ENCODE measurements at regions not wholly inside any gene's neighbourhood (a gene's known extent, or its start where the extent isn't known, plus 50 kb on each side); places are given as distances from the start of the nearest gene placed in this dataset.

- intact Hi-C loops (cut with micrococcal nuclease), result no loop called here
Observed at GRCh38 chr16:51508490-51509212, 357.6 kb upstream of the SALL1 start.

GRCh38 chr16:51507286-51507685 is 356.2 kb upstream of the SALL1 start:
- intact Hi-C loops (cut with micrococcal nuclease), result no loop called here

- intact Hi-C loops (cut with micrococcal nuclease), result no loop called here
Observed at GRCh38 chr16:51500306-51500705, 349.2 kb upstream of the SALL1 start.

- intact Hi-C loops (cut with micrococcal nuclease), result loop anchor here (10.0 kb wide), 1 partner anchor 53 kb away; no protein-coding TSS in a partner anchor
Observed at GRCh38 chr16:51497541-51498211, 346.6 kb upstream of the SALL1 start.

GRCh38 chr16:51490866-51491265 is 339.8 kb upstream of the SALL1 start:
- intact Hi-C loops (cut with micrococcal nuclease), result loop anchor here (10.0 kb wide), 1 partner anchor 46 kb away; no protein-coding TSS in a partner anchor

GRCh38 chr16:51487880-51488279 is 336.8 kb upstream of the SALL1 start:
- intact Hi-C loops (cut with micrococcal nuclease), result no loop called here

- intact Hi-C loops (cut with micrococcal nuclease), result no loop called here
Observed at GRCh38 chr16:51474414-51475091, 323.5 kb upstream of the SALL1 start.

GRCh38 chr16:51473091-51473490 is 322.0 kb upstream of the SALL1 start:
- intact Hi-C loops (cut with micrococcal nuclease), result no loop called here

GRCh38 chr16:51470492-51470891 is 319.4 kb upstream of the SALL1 start:
- intact Hi-C loops (cut with micrococcal nuclease), result no loop called here

GRCh38 chr16:51464996-51465395 is 313.9 kb upstream of the SALL1 start:
- intact Hi-C loops (cut with micrococcal nuclease), result no loop called here

- intact Hi-C loops (cut with micrococcal nuclease), result no loop called here
Observed at GRCh38 chr16:51461255-51461654, 310.2 kb upstream of the SALL1 start.

- intact Hi-C loops (cut with micrococcal nuclease), result no loop called here
Observed at GRCh38 chr16:51458356-51459140, 307.5 kb upstream of the SALL1 start.

GRCh38 chr16:51457775-51458174 is 306.7 kb upstream of the SALL1 start:
- intact Hi-C loops (cut with micrococcal nuclease), result no loop called here

GRCh38 chr16:51455398-51455797 is 304.3 kb upstream of the SALL1 start:
- intact Hi-C loops (cut with micrococcal nuclease), result no loop called here

GRCh38 chr16:51453251-51453650 is 302.2 kb upstream of the SALL1 start:
- intact Hi-C loops (cut with micrococcal nuclease), result no loop called here

- intact Hi-C loops (cut with micrococcal nuclease), result no loop called here
Observed at GRCh38 chr16:51450909-51451308, 299.8 kb upstream of the SALL1 start.

GRCh38 chr16:51450376-51450775 is 299.3 kb upstream of the SALL1 start:
- intact Hi-C loops (cut with micrococcal nuclease), result no loop called here

GRCh38 chr16:51449441-51449840 is 298.4 kb upstream of the SALL1 start:
- intact Hi-C loops (cut with micrococcal nuclease), result loop anchor here (10.0 kb wide), 1 partner anchor 45 kb away; no protein-coding TSS in a partner anchor

- intact Hi-C loops (cut with micrococcal nuclease), result loop anchor here (10.0 kb wide), 1 partner anchor 50 kb away; no protein-coding TSS in a partner anchor
Observed at GRCh38 chr16:51445250-51445649, 294.2 kb upstream of the SALL1 start.

- intact Hi-C loops (cut with micrococcal nuclease), result loop anchor here (10.0 kb wide), 1 partner anchor 51 kb away; no protein-coding TSS in a partner anchor
Observed at GRCh38 chr16:51443934-51444333, 292.9 kb upstream of the SALL1 start.

All from T-helper 1 cell treated with Interleukin-12 subunit alpha and Interleukin-12 subunit beta and Interleukin-4 antibody, amounts not matched to agents 30 ng/mL and 1 ng/mL, for 36 hours (primary cell).